Mesendoderm (in vitro differentiated cells): ENCODE measurements at regions not wholly inside any gene's neighbourhood (a gene's known extent, or its start where the extent isn't known, plus 50 kb on each side); places are given as distances from the start of the nearest gene placed in this dataset.
A peak's percentile ranks its signal among the peaks of the same experiment; 100 is the strongest.
"Not testable (repeated sequence)": the region's sequence is repeated elsewhere in the genome, so short reads cannot be mapped to it uniquely, and the experiment has no call there.

Source experiments
- DNase-seq: peaks from one replicate; pipeline ENCODE4 v3.0.0; 2013
- H2AK5ac ChIP-seq: 2 replicates; pipeline ENCODE4 v1.6.1; 2013; ENCODE audit warnings: low read length, inconsistent platforms
- H2BK120ac ChIP-seq: 2 replicates; pipeline ENCODE4 v1.6.1; 2013; ENCODE audit warnings: low read depth, mild to moderate bottlenecking, low read length, moderate library complexity, mixed read lengths
- H2BK15ac ChIP-seq: replicated peaks from 2 replicates; pipeline ENCODE4 v1.6.1; 2013; ENCODE audit warnings: low read depth, mild to moderate bottlenecking, moderate library complexity
- H2BK5ac ChIP-seq: 2 replicates; pipeline ENCODE4 v1.6.1; 2013; ENCODE audit warnings: low read length, inconsistent platforms
- H3K18ac ChIP-seq: 2 replicates; pipeline ENCODE4 v1.6.1; 2013; ENCODE audit warnings: mild to moderate bottlenecking, low read length, mixed read lengths
- H3K23ac ChIP-seq: one replicate; pipeline ENCODE4 v1.6.1; 2013; ENCODE audit warnings: low read length
- H3K27ac ChIP-seq: 2 replicates; pipeline ENCODE4 v1.5.1; 2013; ENCODE audit warnings: low read depth, mild to moderate bottlenecking, inconsistent platforms, low read length, moderate library complexity
- H3K27me3 ChIP-seq: 2 replicates; pipeline ENCODE4 v1.6.1; 2013; ENCODE audit warnings: low read length, control low read depth, mild to moderate bottlenecking, inconsistent platforms; ENCODE audit not compliant: insufficient read depth, poor library complexity
- H3K36me3 ChIP-seq: 2 replicates; pipeline ENCODE4 v1.6.1; 2013; ENCODE audit warnings: low read length, inconsistent platforms; ENCODE audit not compliant: control insufficient read depth, insufficient read depth
- H3K4ac ChIP-seq: one replicate; pipeline ENCODE4 v1.6.1; 2013; ENCODE audit warnings: low read depth, mild to moderate bottlenecking, low read length, moderate library complexity
- H3K4me1 ChIP-seq: 2 replicates; pipeline ENCODE4 v1.6.1; 2013; ENCODE audit warnings: low read depth, low read length, inconsistent platforms; ENCODE audit not compliant: control insufficient read depth
- H3K4me2 ChIP-seq: 2 replicates; pipeline ENCODE4 v1.6.1; 2013; ENCODE audit warnings: low read length
- H3K4me3 ChIP-seq: 2 replicates; pipeline ENCODE4 v1.5.1; 2013; ENCODE audit warnings: mild to moderate bottlenecking, low read length
- H3K56ac ChIP-seq: one replicate; pipeline ENCODE4 v1.6.1; 2013; ENCODE audit warnings: low read length
- H3K79me1 ChIP-seq: 2 replicates; pipeline ENCODE4 v1.6.1; 2013; ENCODE audit warnings: low read length, inconsistent platforms
- H3K79me2 ChIP-seq: 2 replicates; pipeline ENCODE4 v1.6.1; 2013; ENCODE audit warnings: mild to moderate bottlenecking, low read length; ENCODE audit not compliant: control insufficient read depth, insufficient read depth
- H3K9ac ChIP-seq: 2 replicates; pipeline ENCODE4 v1.6.1; 2013; ENCODE audit warnings: low read length, inconsistent platforms
- H4K5ac ChIP-seq: one replicate; pipeline ENCODE4 v1.6.1; 2013; ENCODE audit warnings: low read length
- H4K8ac ChIP-seq: one replicate; pipeline ENCODE4 v1.6.1; 2013; ENCODE audit warnings: low read depth, mild to moderate bottlenecking, control low read depth, low read length, moderate library complexity
- WGBS: extraction: QIAGEN DNeasy Blood & Tissue Kit; methylation state at CpG from one replicate; pipeline ENCODE4 v1.1.7; 2013; ENCODE audit warnings: low lambda C conversion rate, missing lambda C conversion rate; ENCODE audit not compliant: insufficient coverage; ENCODE audit errors: extremely low coverage; 5-methylcytosine and 5-hydroxymethylcytosine counted together

- H2BK120ac ChIP-seq = peak overlapping the region; percentile 28
Measured at GRCh38 chr15:24784506-24784905, 108.9 kb downstream of the NPAP1 start.

DNA sequence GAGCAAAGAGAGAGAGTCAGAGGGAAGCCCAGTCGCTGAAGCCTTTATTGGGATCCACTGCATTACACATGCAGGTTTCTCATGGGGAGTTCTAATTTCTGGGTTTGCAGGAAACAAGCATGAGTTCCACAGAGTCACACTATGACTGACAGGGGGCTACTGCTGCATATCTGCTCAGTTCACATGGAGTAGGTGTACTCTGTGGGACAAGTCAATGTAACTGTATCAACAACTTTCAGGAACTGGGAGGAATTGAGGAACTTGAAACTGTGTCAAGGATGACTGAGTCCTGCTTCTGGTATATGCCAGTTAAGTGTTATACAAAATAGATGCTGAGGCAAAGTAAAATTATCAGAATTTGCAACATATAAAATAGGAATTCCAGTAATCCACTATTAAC is 110.8 kb downstream of the NPAP1 start:
- H2AK5ac ChIP-seq = peak overlapping the region; percentile 61
- no peak overlapping the region for H4K8ac ChIP-seq
- no peak overlapping the region for H4K5ac ChIP-seq
- no peak overlapping the region for H2BK120ac ChIP-seq
- H3K36me3 ChIP-seq = no peaks in the 10 kb centered on the region
- no peak overlapping the region for H3K4ac ChIP-seq
- H2BK5ac ChIP-seq = peak overlapping the region; percentile 90
- H3K27ac ChIP-seq = no peak overlapping the region
- H2BK15ac ChIP-seq = no peak overlapping the region
- no peak for DNase-seq
- H3K4me3 ChIP-seq = no peak overlapping the region
- peak overlapping the region; percentile 25 for H3K9ac ChIP-seq
- no peaks in the 10 kb centered on the region for H3K27me3 ChIP-seq
- H3K79me1 ChIP-seq = no peaks in the 10 kb centered on the region
- H3K79me2 ChIP-seq = no peaks in the 10 kb centered on the region
- peaks cover 10% of the 10 kb centered on the region for H3K4me1 ChIP-seq
- no peak overlapping the region for H3K18ac ChIP-seq
- WGBS = no CpG with 5 or more reads among the region's 1 CpG
- H3K56ac ChIP-seq = peak overlapping the region; percentile 73
- H3K23ac ChIP-seq = no peak overlapping the region
- no peak overlapping the region for H3K4me2 ChIP-seq

More at GRCh38 chr15:24784506-24784905, 108.9 kb downstream of the NPAP1 start:
- H3K4me1 ChIP-seq = peaks cover 10% of the 10 kb centered on the region
- H3K9ac ChIP-seq = no peak overlapping the region
- H3K4me3 ChIP-seq = no peak overlapping the region
- peak overlapping the region; percentile 96 for H2BK5ac ChIP-seq
- no peak overlapping the region for H4K5ac ChIP-seq
- H3K36me3 ChIP-seq = no peaks in the 10 kb centered on the region
- H2AK5ac ChIP-seq = no peak overlapping the region
- H3K4me2 ChIP-seq = no peak overlapping the region
- no peak overlapping the region for H2BK15ac ChIP-seq
- H3K27ac ChIP-seq = peak overlapping the region; percentile 45
- H3K27me3 ChIP-seq = no peaks in the 10 kb centered on the region
- peak; percentile 90 for DNase-seq
- no peak overlapping the region for H3K23ac ChIP-seq
- no peak overlapping the region for H4K8ac ChIP-seq
- peak overlapping the region; percentile 88 for H3K56ac ChIP-seq
- H3K18ac ChIP-seq = no peak overlapping the region
- no peak overlapping the region for H3K4ac ChIP-seq
- H3K79me1 ChIP-seq = no peaks in the 10 kb centered on the region
- no CpG with 5 or more reads among the region's 4 CpGs for WGBS
- H3K79me2 ChIP-seq = no peaks in the 10 kb centered on the region

- not testable (repeated sequence) for H3K79me1 ChIP-seq, H3K4me1 ChIP-seq, H2AK5ac ChIP-seq, H4K8ac ChIP-seq, H3K36me3 ChIP-seq, H2BK120ac ChIP-seq, H4K5ac ChIP-seq, H3K4me2 ChIP-seq, H2BK5ac ChIP-seq, H3K27ac ChIP-seq, DNase-seq, H3K9ac ChIP-seq, H3K18ac ChIP-seq, H3K79me2 ChIP-seq, H3K27me3 ChIP-seq, H3K56ac ChIP-seq, H3K23ac ChIP-seq, H3K4me3 ChIP-seq, H2BK15ac ChIP-seq, H3K4ac ChIP-seq
- no CpG with 5 or more reads among the region's 6 CpGs for WGBS
Measured at GRCh38 chr15:24802624-24803023, 127.0 kb downstream of the NPAP1 start.

DNA sequence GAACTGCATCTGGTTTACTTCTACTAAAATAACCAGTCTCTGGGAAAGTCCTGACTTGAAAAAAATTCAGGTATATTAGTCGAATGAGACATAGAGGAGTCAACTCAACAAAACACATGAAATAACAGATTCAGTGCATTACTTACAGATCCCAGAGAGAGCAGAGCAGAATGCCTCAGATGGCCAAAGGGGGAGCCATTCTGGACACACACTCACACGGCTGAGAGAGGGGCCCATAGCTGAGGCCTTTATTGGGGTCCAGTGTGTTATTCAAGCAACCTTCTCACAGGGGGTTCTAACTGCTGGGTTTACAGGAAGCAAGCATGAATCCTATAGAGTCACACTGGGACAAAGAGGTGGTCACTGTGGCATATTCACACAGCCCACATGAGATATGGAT is 135.1 kb upstream of the SNRPN start:
- Histone ChIP-seq H2AK5ac (no peak overlapping the region), H3K9ac (no peak overlapping the region), H3K4ac (no peak overlapping the region), H2BK5ac (no peak overlapping the region), H3K4me1 (no peaks in the 10 kb centered on the region), H2BK15ac (no peak overlapping the region), H3K27me3 (no peaks in the 10 kb centered on the region), H3K23ac (no peak overlapping the region), H3K79me1 (no peaks in the 10 kb centered on the region), H3K27ac (no peak overlapping the region), H3K79me2 (no peaks in the 10 kb centered on the region), H3K56ac (no peak overlapping the region), H3K4me3 (no peak overlapping the region), H3K36me3 (no peaks in the 10 kb centered on the region), H3K4me2 (no peak overlapping the region), H3K18ac (no peak overlapping the region), H2BK120ac (no peak overlapping the region), H4K8ac (no peak overlapping the region), H4K5ac (no peak overlapping the region)
- DNase-seq = no peak
- WGBS = no CpG with 5 or more reads among the region's 2 CpGs

DNA sequence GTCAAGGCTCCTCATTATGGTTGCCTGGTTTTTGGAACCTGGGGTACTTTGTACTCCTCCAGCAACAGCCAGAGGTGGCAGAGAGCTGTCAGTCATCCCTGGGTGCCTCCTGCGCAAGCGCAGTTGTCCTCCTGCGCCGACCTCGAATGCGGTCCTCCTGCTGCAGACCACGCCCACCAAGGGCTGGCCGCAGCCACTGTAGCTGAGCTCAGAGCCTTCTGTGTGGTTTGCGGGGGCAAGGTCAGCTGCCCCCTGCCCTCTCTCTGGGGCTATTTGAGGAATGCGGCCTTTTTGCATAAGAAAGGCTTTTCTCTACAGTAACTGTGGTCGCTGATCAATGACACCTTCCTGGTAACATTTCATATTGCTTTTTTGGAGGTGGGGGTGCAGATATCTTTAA is 131.3 kb upstream of the SNRPN start:
- no CpG with 5 or more reads among the region's 11 CpGs for WGBS
- no peak overlapping the region for H3K27ac ChIP-seq
- no peaks in the 10 kb centered on the region for H3K27me3 ChIP-seq
- no peaks in the 10 kb centered on the region for H3K79me2 ChIP-seq
- H4K5ac ChIP-seq = no peak overlapping the region
- H4K8ac ChIP-seq = no peak overlapping the region
- DNase-seq = peak; percentile 98
- H3K4me3 ChIP-seq = no peak overlapping the region
- H2BK120ac ChIP-seq = no peak overlapping the region
- H3K36me3 ChIP-seq = no peaks in the 10 kb centered on the region
- no peak overlapping the region for H2BK15ac ChIP-seq
- no peak overlapping the region for H3K56ac ChIP-seq
- H3K79me1 ChIP-seq = no peaks in the 10 kb centered on the region
- no peak overlapping the region for H2AK5ac ChIP-seq
- no peak overlapping the region for H3K4me2 ChIP-seq
- no peak overlapping the region for H3K9ac ChIP-seq
- no peak overlapping the region for H2BK5ac ChIP-seq
- H3K23ac ChIP-seq = no peak overlapping the region
- no peak overlapping the region for H3K4ac ChIP-seq
- H3K4me1 ChIP-seq = no peaks in the 10 kb centered on the region
- H3K18ac ChIP-seq = no peak overlapping the region

GRCh38 chr15:24832282-24832681 is 122.5 kb upstream of the SNRPN start:
- Histone ChIP-seq H4K5ac (no peak overlapping the region), H3K18ac (no peak overlapping the region), H3K36me3 (no peaks in the 10 kb centered on the region), H2BK120ac (no peak overlapping the region), H3K23ac (no peak overlapping the region), H2AK5ac (no peak overlapping the region), H2BK15ac (no peak overlapping the region), H2BK5ac (no peak overlapping the region), H3K4ac (no peak overlapping the region), H3K27ac (no peak overlapping the region), H3K56ac (no peak overlapping the region), H3K4me1 (no peaks in the 10 kb centered on the region), H3K4me3 (no peak overlapping the region), H3K4me2 (no peak overlapping the region), H3K27me3 (no peaks in the 10 kb centered on the region), H4K8ac (no peak overlapping the region), H3K79me2 (no peaks in the 10 kb centered on the region), H3K9ac (no peak overlapping the region), H3K79me1 (no peaks in the 10 kb centered on the region)
- no CpG with 5 or more reads among the region's 7 CpGs for WGBS
- no peak for DNase-seq
